ENCODE measurements at regions not wholly inside any gene's neighbourhood (a gene's known extent, or its start where the extent isn't known, plus 50 kb on each side); places are given as distances from the start of the nearest gene placed in this dataset.
"Not testable (repeated sequence)": the region's sequence is repeated elsewhere in the genome, so short reads cannot be mapped to it uniquely, and the experiment has no call there.

DNA sequence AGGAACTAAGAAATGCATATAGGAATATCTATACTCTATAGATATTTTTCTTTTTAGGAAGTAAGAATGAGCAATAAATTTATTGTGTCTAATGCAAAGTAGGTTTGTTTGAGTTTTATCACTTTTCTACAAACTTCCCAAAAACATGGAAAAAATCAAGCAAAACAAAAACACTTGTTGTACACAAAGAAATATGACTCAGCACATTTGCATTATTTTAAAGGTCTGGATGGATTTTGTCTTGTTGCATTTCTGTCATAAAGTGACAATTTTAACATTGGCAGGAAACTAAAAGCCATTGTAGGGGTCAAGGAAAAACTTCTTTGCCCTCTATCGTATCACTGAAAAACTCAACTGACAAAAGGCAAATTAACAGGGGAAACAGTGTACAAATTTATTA is 267.2 kb downstream of the PYDC2 start:
- Histone ChIP-seq H3K36me3 (ENCODE audit: insufficient read depth) (no peaks in the 10 kb centered on the region), H3K4me1 (ENCODE audit: low read depth, poor library complexity, severe bottlenecking) (no peaks in the 10 kb centered on the region), H3K4me3 (IDR thresholded peaks at IDR 0.05; ENCODE audit: insufficient read depth, low read depth, low read length) (no peak overlapping the region), H3K27me3 (ENCODE audit: insufficient read depth, low read depth) (no peaks in the 10 kb centered on the region), H3K27ac (no peak overlapping the region), H2AFZ (ENCODE audit: low read depth) (no peak overlapping the region), H3K9ac (no peak overlapping the region), H3K79me2 (ENCODE audit: insufficient read depth, low read depth) (no peaks in the 10 kb centered on the region), H4K20me1 (ENCODE audit: insufficient read depth) (no peaks in the 10 kb centered on the region), H3K4me2 (no peak overlapping the region)
- no peak for TF ChIP-seq CTCF (conservative IDR thresholded peaks at IDR 0.05; ENCODE audit: low read depth, low read length)

DNA sequence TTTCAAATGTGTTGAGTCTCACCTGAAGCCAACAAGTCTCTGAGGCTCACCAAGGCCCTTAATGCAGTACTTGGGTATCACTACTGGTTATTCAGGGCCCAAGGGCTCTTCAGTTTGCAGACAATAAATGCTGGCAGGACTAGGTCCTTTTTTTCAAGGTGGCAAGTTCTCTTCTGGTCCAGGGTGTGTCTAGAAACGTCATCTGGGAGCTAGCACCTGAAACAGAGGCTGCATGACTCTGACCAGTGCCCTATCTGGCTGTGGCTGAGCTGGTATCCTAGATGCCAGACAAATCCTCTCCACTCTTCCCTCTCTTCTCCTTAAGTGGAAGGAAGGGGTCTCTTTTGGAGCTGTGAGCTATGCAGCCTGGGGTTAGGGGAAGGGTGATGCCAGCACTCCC is 276.8 kb downstream of the PYDC2 start:
- H3K4me3 ChIP-seq (IDR thresholded peaks at IDR 0.05; ENCODE audit: insufficient read depth, low read depth, low read length): no peak overlapping the region
- H4K20me1 ChIP-seq (ENCODE audit: insufficient read depth): no peaks in the 10 kb centered on the region
- H3K9ac ChIP-seq: no peak overlapping the region
- no peak overlapping the region for H3K4me2 ChIP-seq
- H2AFZ ChIP-seq (ENCODE audit: low read depth): no peak overlapping the region
- no peak overlapping the region for H3K27ac ChIP-seq
- TF ChIP-seq CTCF (conservative IDR thresholded peaks at IDR 0.05; ENCODE audit: low read depth, low read length): no peak
- no peaks in the 10 kb centered on the region for H3K27me3 ChIP-seq (ENCODE audit: insufficient read depth, low read depth)
- H3K79me2 ChIP-seq (ENCODE audit: insufficient read depth, low read depth): no peaks in the 10 kb centered on the region
- no peaks in the 10 kb centered on the region for H3K36me3 ChIP-seq (ENCODE audit: insufficient read depth)
- no peaks in the 10 kb centered on the region for H3K4me1 ChIP-seq (ENCODE audit: low read depth, poor library complexity, severe bottlenecking)

- no peaks in the 10 kb centered on the region for H3K27me3 ChIP-seq (ENCODE audit: insufficient read depth, low read depth)
- no peak overlapping the region for H3K27ac ChIP-seq
- TF ChIP-seq CTCF (conservative IDR thresholded peaks at IDR 0.05; ENCODE audit: low read depth, low read length): no peak
- H4K20me1 ChIP-seq (ENCODE audit: insufficient read depth): no peaks in the 10 kb centered on the region
- no peak overlapping the region for H3K9ac ChIP-seq
- H2AFZ ChIP-seq (ENCODE audit: low read depth): no peak overlapping the region
- no peak overlapping the region for H3K4me3 ChIP-seq (IDR thresholded peaks at IDR 0.05; ENCODE audit: insufficient read depth, low read depth, low read length)
- H3K79me2 ChIP-seq (ENCODE audit: insufficient read depth, low read depth): no peaks in the 10 kb centered on the region
- no peak overlapping the region for H3K4me2 ChIP-seq
- no peaks in the 10 kb centered on the region for H3K36me3 ChIP-seq (ENCODE audit: insufficient read depth)
- no peaks in the 10 kb centered on the region for H3K4me1 ChIP-seq (ENCODE audit: low read depth, poor library complexity, severe bottlenecking)
Observed at GRCh38 chr3:191740712-191741111, 279.7 kb downstream of the PYDC2 start.

- H2AFZ ChIP-seq (ENCODE audit: low read depth); H3K36me3 ChIP-seq (ENCODE audit: insufficient read depth); H3K27ac ChIP-seq; H3K79me2 ChIP-seq (ENCODE audit: insufficient read depth, low read depth); H3K27me3 ChIP-seq (ENCODE audit: insufficient read depth, low read depth); H3K9ac ChIP-seq; H3K4me2 ChIP-seq; H3K4me3 ChIP-seq (IDR thresholded peaks at IDR 0.05; ENCODE audit: insufficient read depth, low read depth, low read length); H3K4me1 ChIP-seq (ENCODE audit: low read depth, poor library complexity, severe bottlenecking); H4K20me1 ChIP-seq (ENCODE audit: insufficient read depth): not testable (repeated sequence)
Observed at GRCh38 chr3:191741847-191742350, 280.9 kb downstream of the PYDC2 start.

GRCh38 chr3:191743283-191743682 is 282.3 kb downstream of the PYDC2 start:
- Histone ChIP-seq H4K20me1 (ENCODE audit: insufficient read depth) (no peaks in the 10 kb centered on the region), H3K36me3 (ENCODE audit: insufficient read depth) (no peaks in the 10 kb centered on the region), H3K4me2 (no peak overlapping the region), H3K4me3 (IDR thresholded peaks at IDR 0.05; ENCODE audit: insufficient read depth, low read depth, low read length) (no peak overlapping the region), H3K4me1 (ENCODE audit: low read depth, poor library complexity, severe bottlenecking) (no peaks in the 10 kb centered on the region), H3K27ac (no peak overlapping the region), H2AFZ (ENCODE audit: low read depth) (no peak overlapping the region), H3K79me2 (ENCODE audit: insufficient read depth, low read depth) (no peaks in the 10 kb centered on the region), H3K27me3 (ENCODE audit: insufficient read depth, low read depth) (no peaks in the 10 kb centered on the region), H3K9ac (no peak overlapping the region)
- no peak for TF ChIP-seq CTCF (conservative IDR thresholded peaks at IDR 0.05; ENCODE audit: low read depth, low read length)
